IMR-90 (cell line): ENCODE measurements at regions not wholly inside any gene's neighbourhood (a gene's known extent, or its start where the extent isn't known, plus 50 kb on each side); places are given as distances from the start of the nearest gene placed in this dataset.

Source experiments
- ATAC-seq: fragments of 200-7000 bp; cut with Tn5 transposase; 2 replicates; pipeline ENCODE4 v1.9.1; 2020; ENCODE audit warnings: low read depth, mild to moderate bottlenecking, moderate library complexity
- BruUV-seq: library from RNA; stranded (reverse); fragments of 400-500 nt; replicated peaks from 2 replicates; lab custom pipeline; 2021; lab: Mats Ljungman, UMichigan
- CTCF ChIA-PET: fragments of 300-600 bp; formaldehyde crosslinking; extraction: SDS; loops from one replicate; lab custom pipeline; 2021; ENCODE audit warnings: antibody characterized with exemption; lab: Yijun Ruan, JAX
- POLR2A ChIA-PET: fragments of 300-600 bp; sonication (Branson Sonifier 250); formaldehyde crosslinking; loops from one replicate; lab custom pipeline; 2022; ENCODE audit warnings: antibody characterized with exemption; ENCODE audit not compliant: unreplicated experiment; lab: Charles Lee
- DNase-seq: peaks from one replicate; pipeline ENCODE4 v3.0.0; 2013
- H2AFZ ChIP-seq: replicated peaks from 2 replicates; pipeline ENCODE3; 2013; ENCODE audit warnings: low read length, mild to moderate bottlenecking; ENCODE audit not compliant: poor library complexity
- H2AK5ac ChIP-seq: 2 replicates; pipeline ENCODE4 v1.6.1; 2013; ENCODE audit warnings: low read depth, low read length, inconsistent platforms
- H2AK9ac ChIP-seq: replicated peaks from 2 replicates; pipeline ENCODE3; 2013; ENCODE audit warnings: mild to moderate bottlenecking, low read depth, low read length, moderate library complexity; ENCODE audit not compliant: poor library complexity
- H2BK120ac ChIP-seq: 2 replicates; pipeline ENCODE4 v1.6.1; 2013; ENCODE audit warnings: low read depth, low read length, inconsistent platforms
- H2BK15ac ChIP-seq: 3 replicates; pipeline ENCODE4 v1.6.1; 2013; ENCODE audit warnings: low read depth, low read length, inconsistent platforms
- H2BK20ac ChIP-seq: 2 replicates; pipeline ENCODE4 v1.6.1; 2013; ENCODE audit warnings: low read depth, mild to moderate bottlenecking, inconsistent platforms, low read length, moderate library complexity
- H2BK5ac ChIP-seq: 2 replicates; pipeline ENCODE4 v1.6.1; 2013; ENCODE audit warnings: mild to moderate bottlenecking, low read depth, low read length, inconsistent platforms; ENCODE audit not compliant: poor library complexity, severe bottlenecking
- H3K14ac ChIP-seq: replicated peaks from 2 replicates; pipeline ENCODE4 v1.6.1; 2013; ENCODE audit warnings: low read depth, low read length, inconsistent platforms
- H3K18ac ChIP-seq: 2 replicates; pipeline ENCODE4 v1.6.1; 2013; ENCODE audit warnings: low read depth, low read length, control low read depth
- H3K23ac ChIP-seq: 2 replicates; pipeline ENCODE4 v1.6.1; 2013; ENCODE audit warnings: low read depth, low read length, inconsistent platforms
- H3K27ac ChIP-seq: 2 replicates; pipeline ENCODE4 v1.5.1; 2013; ENCODE audit warnings: mild to moderate bottlenecking, control low read depth, low read length; ENCODE audit not compliant: insufficient read depth
- H3K27me3 ChIP-seq: 2 replicates; pipeline ENCODE4 v1.6.1; 2013; ENCODE audit warnings: low read length; ENCODE audit not compliant: control insufficient read depth, insufficient read depth
- H3K36me3 ChIP-seq: 2 replicates; pipeline ENCODE4 v1.6.1; 2013; ENCODE audit warnings: low read length, mixed read lengths; ENCODE audit not compliant: control insufficient read depth, insufficient read depth
- H3K4ac ChIP-seq: 2 replicates; pipeline ENCODE4 v1.6.1; 2013; ENCODE audit warnings: low read depth, low read length, inconsistent platforms
- H3K4me1 ChIP-seq: 2 replicates; pipeline ENCODE4 v1.6.1; 2013; ENCODE audit warnings: low read length, mixed read lengths; ENCODE audit not compliant: control insufficient read depth, insufficient read depth
- H3K4me2 ChIP-seq: 2 replicates; pipeline ENCODE4 v1.6.1; 2013; ENCODE audit warnings: low read depth, mild to moderate bottlenecking, control low read depth, low read length, moderate library complexity
- H3K4me3 ChIP-seq: 2 replicates; pipeline ENCODE4 v1.5.1; 2013; ENCODE audit warnings: low read depth, mild to moderate bottlenecking, control low read depth, low read length, moderate library complexity; ENCODE audit not compliant: insufficient read depth
- H3K56ac ChIP-seq: 2 replicates; pipeline ENCODE4 v1.6.1; 2013; ENCODE audit warnings: low read length, inconsistent platforms; ENCODE audit not compliant: insufficient read depth; ENCODE audit errors: extremely low read depth
- H3K79me1 ChIP-seq, 2 experiments: 2 replicates each; pipeline ENCODE4 v1.6.1; 2013; ENCODE audit warnings: low read length in 2 of 2, inconsistent platforms in 1 of 2, low read depth in 1 of 2
- H3K9ac ChIP-seq: 2 replicates; pipeline ENCODE4 v1.6.1; 2013; ENCODE audit warnings: low read depth, low read length, control low read depth
- H3K9me1 ChIP-seq: 2 replicates; pipeline ENCODE4 v1.6.1; 2013; ENCODE audit warnings: low read length, inconsistent platforms; ENCODE audit not compliant: insufficient read depth
- H3K9me3 ChIP-seq: 2 replicates; pipeline ENCODE4 v1.6.1; 2013; ENCODE audit warnings: low read length; ENCODE audit not compliant: control insufficient read depth, insufficient read depth
- H4K20me1 ChIP-seq: 2 replicates; pipeline ENCODE4 v1.6.1; 2013; ENCODE audit warnings: low read length, inconsistent platforms; ENCODE audit not compliant: insufficient read depth
- H4K5ac ChIP-seq: 2 replicates; pipeline ENCODE4 v1.6.1; 2013; ENCODE audit warnings: mild to moderate bottlenecking, low read depth, low read length, control low read depth
- H4K8ac ChIP-seq, 2 experiments: 2 replicates each; pipeline ENCODE4 v1.6.1; 2013; ENCODE audit warnings: low read depth in 2 of 2, low read length in 2 of 2, control low read depth in 1 of 2, inconsistent platforms in 1 of 2
- H4K91ac ChIP-seq: 2 replicates; pipeline ENCODE4 v1.6.1; 2013; ENCODE audit warnings: low read depth, low read length, inconsistent platforms; ENCODE audit not compliant: insufficient read depth
- BHLHE40 ChIP-seq: fragments of 150-350 bp; IDR thresholded peaks from 2 replicates; pipeline ENCODE4 v1.6.1; 2016; ENCODE audit warnings: mild to moderate bottlenecking, low read depth, low read length
- CEBPB ChIP-seq: IDR thresholded peaks from 2 replicates; pipeline ENCODE4 v1.6.1; 2012; ENCODE audit warnings: low read depth, low read length, improper control_type of control experiment
- CHD1 ChIP-seq: IDR thresholded peaks from 2 replicates; pipeline ENCODE4 v1.6.1; 2012; ENCODE audit warnings: low read depth, low read length, improper control_type of control experiment
- ELK1 ChIP-seq: fragments of 150-350 bp; IDR thresholded peaks from 2 replicates; pipeline ENCODE4 v1.6.1; 2016; ENCODE audit warnings: low read depth, mild to moderate bottlenecking, low read length, moderate library complexity, borderline replicate concordance
- FOS ChIP-seq: fragments of 150-350 bp; IDR thresholded peaks from 2 replicates; pipeline ENCODE4 v1.6.1; 2016; ENCODE audit warnings: low read depth, low read length
- MAFK ChIP-seq: IDR thresholded peaks from 2 replicates; pipeline ENCODE4 v1.6.1; 2012; ENCODE audit warnings: low read depth, low read length, improper control_type of control experiment
- MAZ ChIP-seq: IDR thresholded peaks from 2 replicates; pipeline ENCODE4 v1.6.1; 2012; ENCODE audit warnings: low read depth, mild to moderate bottlenecking, low read length, improper control_type of control experiment, moderate library complexity, borderline replicate concordance
- MXI1 ChIP-seq: IDR thresholded peaks from 2 replicates; pipeline ENCODE4 v1.6.1; 2012; ENCODE audit warnings: low read depth, mild to moderate bottlenecking, low read length, moderate library complexity, borderline replicate concordance
- NFE2L2 ChIP-seq: fragments of 150-350 bp; IDR thresholded peaks from 2 replicates; pipeline ENCODE4 v1.6.1; 2016; ENCODE audit warnings: low read depth, mild to moderate bottlenecking, low read length
- POLR2A ChIP-seq: IDR thresholded peaks from 2 replicates; pipeline ENCODE4 v1.6.1; 2012; ENCODE audit warnings: mild to moderate bottlenecking, low read depth, low read length
- RAD21 ChIP-seq: IDR thresholded peaks from 2 replicates; pipeline ENCODE4 v1.6.1; 2012; ENCODE audit warnings: low read length, improper control_type of control experiment
- RCOR1 ChIP-seq: IDR thresholded peaks from 2 replicates; pipeline ENCODE4 v1.6.1; 2012; ENCODE audit warnings: mild to moderate bottlenecking, low read length, improper control_type of control experiment; ENCODE audit not compliant: insufficient replicate concordance
- RFX5 ChIP-seq: IDR thresholded peaks from 2 replicates; pipeline ENCODE4 v1.8.0; 2012; ENCODE audit warnings: low read depth, mild to moderate bottlenecking, low read length, moderate library complexity
- SMC3 ChIP-seq: fragments of 150-350 bp; IDR thresholded peaks from 2 replicates; pipeline ENCODE4 v1.6.1; 2016; ENCODE audit warnings: low read depth, mild to moderate bottlenecking, antibody characterized with exemption, low read length, moderate library complexity
- WGBS, 2 experiments: methylation state at CpG; one replicate each; pipeline versions ENCODE4 v1.1.5 to v1.1.7; 2013; ENCODE audit warnings: missing lambda C conversion rate in 2 of 2; ENCODE audit not compliant: insufficient read length in 1 of 2; ENCODE audit errors: extremely low coverage in 2 of 2; 5-methylcytosine and 5-hydroxymethylcytosine counted together
- dilution Hi-C: fragments of 300-500 bp; cut with HindIII; formaldehyde crosslinking; loops from one replicate; pipeline ENCODE4 v1.14.3; 2018; ENCODE audit warnings: low sequenced_read_pairs; ENCODE audit not compliant: unreplicated experiment
- in situ Hi-C: fragments of 300-500 bp; cut with MboI; formaldehyde crosslinking; loops from 3 replicates; pipeline ENCODE4 v1.14.3; 2019; ENCODE audit warnings: low sequenced_read_pairs, inconsistent platforms, mixed read lengths
- intact Hi-C: fragments of 100-400 bp; cut with micrococcal nuclease; formaldehyde crosslinking; loops from 2 replicates; pipeline ENCODE4 v1.10.0; 2022
- TF ChIP-seq, protein P1 (sequence below): conservative IDR thresholded peaks from 2 replicates; pipeline ENCODE4 v1.5.1; 2012; ENCODE audit warnings: mild to moderate bottlenecking, low read depth, low read length, improper control_type of control experiment
- TF ChIP-seq, protein P2 (sequence below): fragments of 150-350 bp; IDR thresholded peaks from 2 replicates; pipeline ENCODE4 v1.6.1; 2017; ENCODE audit warnings: mild to moderate bottlenecking, antibody characterized with exemption, low read length, low read depth

- Histone ChIP-seq H2AK5ac (no peak overlapping the region), H3K14ac (no peak overlapping the region), H3K79me1 (no peaks in the 10 kb centered on the region), H3K56ac (no peak overlapping the region), H2BK120ac (no peak overlapping the region), H2BK5ac (no peak overlapping the region), H4K20me1 (no peaks in the 10 kb centered on the region), H3K4me1 (no peaks in the 10 kb centered on the region), H2BK20ac (no peak overlapping the region), H3K23ac (no peak overlapping the region), H3K27me3 (peaks cover 6% of the 10 kb centered on the region; the same call in 1 of the 2 replicates), H3K18ac (no peak overlapping the region), H4K8ac (no peak overlapping the region), H3K9me3 (no peaks in the 10 kb centered on the region), H3K9ac (no peak overlapping the region), H3K9me1 (no peaks in the 10 kb centered on the region), H2AFZ (no peak overlapping the region), H3K4me2 (no peak overlapping the region), H3K4ac (no peak overlapping the region), H2AK9ac (no peak overlapping the region), H4K5ac (no peak overlapping the region), H3K4me3 (no peak overlapping the region), H3K27ac (no peak overlapping the region), H4K91ac (no peak overlapping the region), H3K36me3 (no peaks in the 10 kb centered on the region), H2BK15ac (no peak overlapping the region)
- TF ChIP-seq POLR2A (no peak), CEBPB (no peak), MAFK (no peak), NFE2L2 (no peak), FOS (no peak), RAD21 (no peak), SMC3 (no peak), RCOR1 (no peak), MAZ (no peak), MXI1 (no peak), ELK1 (no peak), BHLHE40 (no peak), RFX5 (no peak), CHD1 (no peak)
- TF ChIP-seq, protein P1, sequence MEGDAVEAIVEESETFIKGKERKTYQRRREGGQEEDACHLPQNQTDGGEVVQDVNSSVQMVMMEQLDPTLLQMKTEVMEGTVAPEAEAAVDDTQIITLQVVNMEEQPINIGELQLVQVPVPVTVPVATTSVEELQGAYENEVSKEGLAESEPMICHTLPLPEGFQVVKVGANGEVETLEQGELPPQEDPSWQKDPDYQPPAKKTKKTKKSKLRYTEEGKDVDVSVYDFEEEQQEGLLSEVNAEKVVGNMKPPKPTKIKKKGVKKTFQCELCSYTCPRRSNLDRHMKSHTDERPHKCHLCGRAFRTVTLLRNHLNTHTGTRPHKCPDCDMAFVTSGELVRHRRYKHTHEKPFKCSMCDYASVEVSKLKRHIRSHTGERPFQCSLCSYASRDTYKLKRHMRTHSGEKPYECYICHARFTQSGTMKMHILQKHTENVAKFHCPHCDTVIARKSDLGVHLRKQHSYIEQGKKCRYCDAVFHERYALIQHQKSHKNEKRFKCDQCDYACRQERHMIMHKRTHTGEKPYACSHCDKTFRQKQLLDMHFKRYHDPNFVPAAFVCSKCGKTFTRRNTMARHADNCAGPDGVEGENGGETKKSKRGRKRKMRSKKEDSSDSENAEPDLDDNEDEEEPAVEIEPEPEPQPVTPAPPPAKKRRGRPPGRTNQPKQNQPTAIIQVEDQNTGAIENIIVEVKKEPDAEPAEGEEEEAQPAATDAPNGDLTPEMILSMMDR: no peak
- TF ChIP-seq, protein P2, sequence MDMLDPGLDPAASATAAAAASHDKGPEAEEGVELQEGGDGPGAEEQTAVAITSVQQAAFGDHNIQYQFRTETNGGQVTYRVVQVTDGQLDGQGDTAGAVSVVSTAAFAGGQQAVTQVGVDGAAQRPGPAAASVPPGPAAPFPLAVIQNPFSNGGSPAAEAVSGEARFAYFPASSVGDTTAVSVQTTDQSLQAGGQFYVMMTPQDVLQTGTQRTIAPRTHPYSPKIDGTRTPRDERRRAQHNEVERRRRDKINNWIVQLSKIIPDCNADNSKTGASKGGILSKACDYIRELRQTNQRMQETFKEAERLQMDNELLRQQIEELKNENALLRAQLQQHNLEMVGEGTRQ: no peak
- in situ Hi-C loops: no loop called here
- intact Hi-C loops: no loop called here
- no CpG with 5 or more reads among the region's 3 CpGs for WGBS, 2 experiments
- CTCF ChIA-PET: no interaction called here
- dilution Hi-C loops: no loop called here
- ATAC-seq (no peak), DNase-seq (no peak)
- POLR2A ChIA-PET: no interaction called here
- BruUV-seq: no TSS peak
These were observed 355.8 kb upstream of the NR5A2 start for GRCh38 chr1:199671684-199672083.
